ENCODE measurements at regions not wholly inside any gene's neighbourhood (a gene's known extent, or its start where the extent isn't known, plus 50 kb on each side); places are given as distances from the start of the nearest gene placed in this dataset.
"Not testable (repeated sequence)": the region's sequence is repeated elsewhere in the genome, so short reads cannot be mapped to it uniquely, and the experiment has no call there.

- no peak for DNase-seq
Measured at GRCh38 chr5:100641833-100642232, 106.7 kb downstream of the FAM174A start.

DNA sequence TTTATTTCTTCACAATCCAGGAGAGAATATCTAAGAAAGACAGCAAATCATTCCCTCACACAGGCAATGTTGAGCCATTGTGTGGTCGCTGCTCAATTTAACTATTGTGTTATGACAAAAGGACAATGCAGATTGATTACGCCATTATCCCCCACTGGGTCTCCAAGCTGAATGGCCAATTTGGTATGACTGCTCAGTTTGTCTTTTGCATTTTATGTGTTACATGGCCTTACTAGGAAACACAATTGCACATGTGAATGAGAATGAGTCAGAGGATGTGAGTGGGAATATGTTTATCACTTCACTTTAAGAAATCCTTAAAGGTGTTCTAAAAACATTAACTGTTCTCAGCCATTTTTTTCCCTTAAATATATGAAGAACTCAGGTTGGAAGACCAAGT, 108.3 kb downstream of the FAM174A start:
- DNase-seq = no peak

GRCh38 chr5:100644185-100644584, 109.0 kb downstream of the FAM174A start:
- DNase-seq = no peak

DNA sequence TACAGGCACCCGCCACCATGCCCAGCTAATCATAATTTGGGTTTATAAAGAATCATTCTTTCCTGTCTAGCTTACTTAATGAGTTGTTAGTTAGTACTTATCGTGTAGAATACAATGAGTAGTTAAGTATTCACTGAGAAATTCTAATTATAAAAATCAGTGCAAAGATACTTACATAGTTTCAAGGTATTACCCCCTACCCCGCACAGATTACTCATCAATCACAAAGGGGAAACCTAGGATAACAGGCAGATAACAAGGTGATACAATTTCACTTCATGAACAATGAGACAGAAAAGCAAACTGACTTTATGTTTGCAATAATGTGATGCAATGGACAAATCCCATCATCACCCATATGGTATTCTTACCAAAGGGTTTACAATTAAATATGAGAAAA, 109.6 kb downstream of the FAM174A start:
- DNase-seq = no peak

GRCh38 chr5:100646011-100646410, 110.8 kb downstream of the FAM174A start:
- DNase-seq = no peak

- no peak for DNase-seq
Measured at GRCh38 chr5:100646691-100647090, 111.5 kb downstream of the FAM174A start.

DNA sequence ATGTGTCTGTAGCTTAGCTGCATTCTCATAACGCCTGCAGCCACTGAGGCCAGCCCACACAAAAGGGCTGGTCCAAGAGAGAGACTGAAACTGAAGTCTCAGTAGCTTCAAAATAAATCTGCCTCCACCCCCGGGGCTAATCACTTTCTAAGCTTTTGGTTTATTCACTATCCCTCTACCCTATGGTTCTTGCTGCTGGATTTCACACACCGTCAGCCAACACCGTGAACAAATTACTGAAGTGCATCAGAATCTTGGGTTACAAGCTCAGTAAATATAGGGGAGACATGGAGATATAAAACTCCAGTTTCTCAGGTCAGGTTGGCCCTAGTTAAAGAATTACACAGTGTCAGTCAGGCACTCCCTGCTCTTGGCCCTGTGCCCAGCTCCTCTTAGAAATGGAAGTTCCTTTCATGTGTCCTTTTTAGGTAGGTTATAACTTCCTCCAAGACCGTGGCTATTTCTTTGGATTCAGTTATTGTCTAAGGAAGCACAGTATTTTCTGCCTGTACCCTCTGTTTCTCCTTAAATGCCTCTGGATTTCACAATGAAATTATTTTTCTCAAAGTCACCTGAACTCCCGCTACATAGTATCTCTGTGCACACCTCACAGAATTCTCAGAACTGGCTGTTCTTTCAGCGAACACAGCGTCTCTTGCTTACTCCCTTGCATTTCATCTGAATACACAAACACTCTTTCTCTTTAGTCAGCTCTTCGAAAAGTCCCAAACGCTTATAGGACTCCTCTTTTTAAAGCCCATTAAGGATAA, 112.5 kb downstream of the FAM174A start:
- DNase-seq = no peak

DNA sequence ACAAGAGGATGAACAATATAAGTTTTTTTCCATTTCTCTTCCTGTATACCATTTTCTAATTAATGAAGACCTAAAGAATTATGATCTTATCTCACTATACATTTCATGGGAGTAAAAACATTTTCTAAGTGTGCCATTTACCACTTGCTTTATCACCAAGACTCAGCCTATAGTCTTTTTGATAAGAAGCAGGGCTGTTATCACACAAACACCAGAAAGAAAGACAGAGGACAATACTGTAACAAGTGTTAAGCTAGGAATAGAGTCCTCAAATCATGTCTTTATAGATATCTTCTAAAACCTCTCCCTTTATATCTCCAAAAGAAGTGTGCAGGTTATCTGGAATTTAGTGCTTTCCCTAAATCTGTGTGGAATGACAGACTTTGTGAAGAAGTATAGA, 119.7 kb downstream of the FAM174A start:
- no peak for DNase-seq

- DNase-seq = not testable (repeated sequence)
Measured at GRCh38 chr5:100656771-100657170, 121.6 kb downstream of the FAM174A start.

DNA sequence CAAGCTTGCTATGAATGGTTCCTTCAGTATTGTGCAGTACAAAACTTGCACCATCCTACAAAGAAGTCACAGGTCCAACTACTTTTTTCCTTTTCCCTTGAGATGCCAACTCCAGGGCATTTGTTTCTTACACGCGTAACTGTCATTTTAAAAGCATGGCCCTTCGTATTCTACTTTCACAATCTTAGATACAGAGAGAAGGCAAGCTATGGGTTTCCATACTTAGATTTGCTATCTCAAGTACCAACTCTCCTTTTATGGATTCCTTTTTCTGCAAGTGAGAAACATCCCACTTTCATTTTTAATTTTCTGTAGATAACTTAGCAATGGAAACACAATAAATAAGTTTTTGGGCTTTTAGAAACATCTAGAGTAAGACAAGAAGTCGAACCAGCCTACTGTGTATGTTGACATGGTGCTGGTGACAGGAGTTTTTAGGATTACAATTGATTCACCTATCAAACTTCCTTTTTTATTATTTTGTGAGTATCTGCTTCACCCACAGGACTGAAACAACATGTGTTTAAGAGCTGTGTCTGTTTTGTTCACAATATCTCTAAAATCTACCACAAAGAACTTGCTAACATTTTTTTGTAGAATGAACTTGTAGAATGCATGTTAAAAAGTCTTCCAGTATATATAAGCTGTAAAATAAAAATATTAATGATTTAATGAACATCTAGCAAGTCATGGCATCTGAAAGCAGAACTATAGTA, 124.1 kb downstream of the FAM174A start:
- no peak for DNase-seq

- no peak for DNase-seq
Measured at GRCh38 chr5:100664140-100664539, 129.0 kb downstream of the FAM174A start.

GRCh38 chr5:100667161-100667630, 132.0 kb downstream of the FAM174A start:
- no peak for DNase-seq

DNA sequence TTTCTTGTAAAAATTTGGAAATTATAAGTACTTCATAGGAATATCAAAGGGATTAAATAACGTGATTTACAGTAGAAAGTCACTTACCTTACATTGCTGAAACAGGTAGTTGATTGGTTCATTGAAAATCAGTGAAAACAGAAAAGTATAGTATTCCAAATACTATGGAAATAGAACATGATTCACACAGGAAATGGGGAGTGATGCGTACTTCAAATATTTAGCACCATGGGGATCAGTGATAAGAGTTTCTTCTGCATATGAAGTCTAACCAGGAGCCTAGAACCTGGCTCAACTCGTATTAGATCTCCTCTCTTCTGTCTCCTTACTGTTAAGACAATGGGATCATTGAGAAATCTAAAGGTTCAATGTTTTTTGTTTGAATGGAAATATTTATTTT, 133.3 kb downstream of the FAM174A start:
- DNase-seq = no peak

DNA sequence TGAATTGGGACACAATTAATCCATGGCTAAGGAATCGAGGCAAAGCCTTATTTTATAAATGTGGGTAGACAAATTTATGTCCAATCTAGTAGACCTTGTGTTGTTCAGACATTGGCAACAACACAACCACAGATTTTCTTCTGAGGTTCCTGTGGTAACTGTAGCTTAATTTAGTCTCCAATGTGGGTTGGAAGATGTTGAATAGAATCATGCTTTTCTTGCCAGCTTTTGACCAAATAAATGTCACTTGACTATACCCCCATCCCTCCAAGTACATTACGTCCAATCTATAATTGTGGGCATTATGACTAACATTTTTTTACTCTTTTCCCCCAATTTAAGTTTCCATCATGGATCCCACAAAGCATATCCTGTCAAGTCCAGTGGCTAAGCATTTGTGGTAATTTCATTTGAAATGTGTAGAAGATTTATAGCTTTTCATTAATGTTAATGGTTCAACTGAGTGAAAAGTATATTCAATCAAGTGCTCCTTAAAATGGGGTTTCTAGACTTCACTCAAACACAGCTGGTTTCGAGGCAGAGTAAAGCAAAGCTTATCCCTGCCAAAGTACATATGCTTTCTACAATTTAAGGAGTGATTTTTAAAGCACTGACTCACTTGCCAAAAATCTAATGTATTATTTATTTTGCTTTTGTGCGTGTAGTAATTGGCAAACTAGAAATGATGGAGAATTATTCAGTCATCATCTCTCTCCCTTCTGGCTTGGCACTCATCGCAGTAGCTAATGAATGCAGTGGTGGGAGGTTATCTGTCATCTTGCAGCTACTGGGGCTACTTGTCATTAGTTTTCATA, 141.8 kb downstream of the FAM174A start:
- DNase-seq = no peak

DNA sequence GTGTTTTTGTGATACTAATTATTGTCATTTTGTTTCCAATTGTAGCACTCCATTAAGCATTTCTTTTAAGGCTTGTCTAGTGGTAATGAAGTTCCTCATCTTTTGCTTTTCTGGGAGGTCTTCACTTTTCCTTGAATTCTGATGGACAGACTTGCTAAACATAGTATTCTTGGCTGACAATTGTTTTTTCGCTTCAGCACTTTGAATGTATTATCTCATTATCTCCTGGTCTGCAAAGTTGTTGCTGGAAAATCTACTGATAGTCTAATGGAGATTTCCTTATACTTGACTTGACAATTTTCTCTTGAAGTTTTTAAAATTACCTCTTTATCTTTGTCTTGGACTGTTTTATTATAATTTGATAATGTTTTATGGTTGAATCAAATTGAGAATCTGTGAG, 147.5 kb downstream of the FAM174A start:
- no peak for DNase-seq

- no peak for DNase-seq
Measured at GRCh38 chr5:100683881-100684280, 148.7 kb downstream of the FAM174A start.

GRCh38 chr5:100685122-100685521, 149.9 kb downstream of the FAM174A start:
- DNase-seq = not testable (repeated sequence)

GRCh38 chr5:100688834-100689233, 153.7 kb downstream of the FAM174A start:
- not testable (repeated sequence) for DNase-seq

- no peak for DNase-seq
Measured at GRCh38 chr5:100690036-100690560, 154.9 kb downstream of the FAM174A start.

DNA sequence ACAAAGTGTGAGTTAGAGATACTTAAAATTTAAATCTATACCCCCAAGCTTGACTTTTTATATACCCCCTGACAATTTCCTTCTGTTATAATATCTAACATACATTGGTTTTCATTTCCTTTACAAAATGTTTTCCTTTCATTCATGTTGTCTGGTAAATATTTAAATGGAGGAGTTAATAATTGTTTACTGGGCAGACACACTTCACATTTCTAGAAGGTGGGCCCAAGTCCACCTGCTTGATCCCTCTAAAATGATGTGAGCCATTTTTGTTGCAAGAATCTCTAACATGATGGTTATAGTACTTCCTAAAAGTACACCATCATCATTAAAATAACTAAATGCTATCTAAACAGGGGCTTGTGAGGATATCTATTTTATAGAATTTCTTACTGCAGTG, 155.9 kb downstream of the FAM174A start:
- no peak for DNase-seq

DNA sequence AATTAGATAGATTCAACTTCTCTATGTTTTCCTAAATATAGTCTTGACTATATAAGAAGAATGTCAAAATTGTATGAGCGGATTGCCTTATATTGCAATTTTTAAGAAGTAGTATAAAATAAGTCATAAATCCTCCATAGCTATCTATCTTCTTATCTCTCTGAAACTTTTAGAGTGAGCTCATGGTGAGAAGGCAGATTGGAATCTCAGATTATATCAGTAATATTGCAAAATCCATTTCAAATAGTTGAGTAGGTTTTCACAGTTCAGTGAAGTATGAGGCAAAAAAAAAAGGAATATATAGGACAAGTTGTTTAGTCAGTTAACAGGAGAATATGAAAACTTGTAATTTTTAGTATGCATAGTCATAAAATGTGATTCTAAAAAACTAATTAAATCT, 156.4 kb downstream of the FAM174A start:
- DNase-seq = no peak

- DNase-seq = no peak
Measured at GRCh38 chr5:100693481-100693880, 158.3 kb downstream of the FAM174A start.

DNA sequence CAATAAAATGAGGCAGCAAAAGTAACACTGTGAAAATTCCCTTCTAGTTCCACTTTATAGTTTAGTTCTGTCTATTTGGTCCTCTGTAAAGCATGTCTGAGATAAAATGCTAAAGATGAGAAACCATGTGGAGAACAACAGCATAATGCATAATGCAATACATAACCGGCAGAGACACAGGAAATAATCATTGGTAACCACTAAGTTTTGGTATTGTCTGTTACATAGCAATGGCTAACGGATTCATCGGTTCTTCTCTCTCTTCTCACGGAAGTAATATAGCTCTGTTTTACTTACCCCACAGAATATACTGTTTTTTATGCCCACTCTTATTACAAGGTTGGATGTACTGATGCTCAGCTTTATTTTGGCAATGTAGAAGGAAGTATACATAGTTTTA, 158.9 kb downstream of the FAM174A start:
- DNase-seq = no peak
